HL-60 (cell line): ENCODE measurements at regions not wholly inside any gene's neighbourhood (a gene's known extent, or its start where the extent isn't known, plus 50 kb on each side); places are given as distances from the start of the nearest gene placed in this dataset.

Experiments
- GABPA ChIP-seq: IDR thresholded peaks from 2 replicates; pipeline ENCODE4 v1.6.1; 2012; ENCODE audit warnings: low read depth
- POLR2AphosphoS5 ChIP-seq: IDR thresholded peaks from 2 replicates; pipeline ENCODE4 v1.6.1; 2012; ENCODE audit warnings: low read depth
- TF ChIP-seq, protein P1 (sequence below): IDR thresholded peaks from one replicate; pipeline ENCODE4 v1.5.1; 2011; ENCODE audit warnings: low read length, control low read depth, inconsistent platforms; ENCODE audit not compliant: insufficient read depth
- TF ChIP-seq, protein P2 (sequence below): IDR thresholded peaks from 2 replicates; pipeline ENCODE4 v1.6.1; 2012; ENCODE audit warnings: low read depth; ENCODE audit not compliant: insufficient replicate concordance

DNA sequence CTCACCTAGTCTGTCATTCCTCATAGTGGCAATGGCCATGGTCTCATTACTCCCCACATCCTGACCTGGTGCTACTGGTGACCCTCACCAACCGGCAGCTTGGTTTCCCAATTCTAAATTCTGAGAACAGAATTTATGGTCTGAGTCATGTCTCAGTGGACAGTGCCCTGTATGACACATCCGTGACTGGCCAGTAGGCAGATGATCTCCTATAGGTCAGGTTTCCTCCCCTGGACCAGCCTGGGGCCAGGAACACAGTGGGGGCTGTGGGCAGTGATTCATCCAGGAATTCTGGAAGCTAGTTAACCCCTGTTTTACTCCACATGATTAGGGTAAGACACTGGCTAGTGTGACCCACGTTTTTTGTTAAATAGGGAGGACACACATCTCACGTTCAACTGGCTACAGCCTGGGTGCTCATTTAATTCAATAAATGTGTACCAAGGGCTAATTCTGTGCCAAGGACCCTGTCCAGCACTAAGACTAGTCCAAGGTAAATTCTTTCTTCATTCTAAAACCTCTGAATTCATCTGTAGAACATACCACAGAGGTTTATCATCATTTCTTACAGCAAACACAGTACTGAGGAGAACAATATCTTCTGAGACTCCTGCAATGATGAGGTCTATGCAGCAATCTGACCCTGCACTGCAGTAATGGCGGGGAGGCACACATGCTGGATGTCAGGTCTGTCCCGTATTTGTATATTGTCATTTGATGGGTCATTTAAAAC lies 249.6 kb upstream of the TBX3 start:
- TF ChIP-seq, protein P1, sequence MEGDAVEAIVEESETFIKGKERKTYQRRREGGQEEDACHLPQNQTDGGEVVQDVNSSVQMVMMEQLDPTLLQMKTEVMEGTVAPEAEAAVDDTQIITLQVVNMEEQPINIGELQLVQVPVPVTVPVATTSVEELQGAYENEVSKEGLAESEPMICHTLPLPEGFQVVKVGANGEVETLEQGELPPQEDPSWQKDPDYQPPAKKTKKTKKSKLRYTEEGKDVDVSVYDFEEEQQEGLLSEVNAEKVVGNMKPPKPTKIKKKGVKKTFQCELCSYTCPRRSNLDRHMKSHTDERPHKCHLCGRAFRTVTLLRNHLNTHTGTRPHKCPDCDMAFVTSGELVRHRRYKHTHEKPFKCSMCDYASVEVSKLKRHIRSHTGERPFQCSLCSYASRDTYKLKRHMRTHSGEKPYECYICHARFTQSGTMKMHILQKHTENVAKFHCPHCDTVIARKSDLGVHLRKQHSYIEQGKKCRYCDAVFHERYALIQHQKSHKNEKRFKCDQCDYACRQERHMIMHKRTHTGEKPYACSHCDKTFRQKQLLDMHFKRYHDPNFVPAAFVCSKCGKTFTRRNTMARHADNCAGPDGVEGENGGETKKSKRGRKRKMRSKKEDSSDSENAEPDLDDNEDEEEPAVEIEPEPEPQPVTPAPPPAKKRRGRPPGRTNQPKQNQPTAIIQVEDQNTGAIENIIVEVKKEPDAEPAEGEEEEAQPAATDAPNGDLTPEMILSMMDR: no peak
- TF ChIP-seq, protein P2, sequence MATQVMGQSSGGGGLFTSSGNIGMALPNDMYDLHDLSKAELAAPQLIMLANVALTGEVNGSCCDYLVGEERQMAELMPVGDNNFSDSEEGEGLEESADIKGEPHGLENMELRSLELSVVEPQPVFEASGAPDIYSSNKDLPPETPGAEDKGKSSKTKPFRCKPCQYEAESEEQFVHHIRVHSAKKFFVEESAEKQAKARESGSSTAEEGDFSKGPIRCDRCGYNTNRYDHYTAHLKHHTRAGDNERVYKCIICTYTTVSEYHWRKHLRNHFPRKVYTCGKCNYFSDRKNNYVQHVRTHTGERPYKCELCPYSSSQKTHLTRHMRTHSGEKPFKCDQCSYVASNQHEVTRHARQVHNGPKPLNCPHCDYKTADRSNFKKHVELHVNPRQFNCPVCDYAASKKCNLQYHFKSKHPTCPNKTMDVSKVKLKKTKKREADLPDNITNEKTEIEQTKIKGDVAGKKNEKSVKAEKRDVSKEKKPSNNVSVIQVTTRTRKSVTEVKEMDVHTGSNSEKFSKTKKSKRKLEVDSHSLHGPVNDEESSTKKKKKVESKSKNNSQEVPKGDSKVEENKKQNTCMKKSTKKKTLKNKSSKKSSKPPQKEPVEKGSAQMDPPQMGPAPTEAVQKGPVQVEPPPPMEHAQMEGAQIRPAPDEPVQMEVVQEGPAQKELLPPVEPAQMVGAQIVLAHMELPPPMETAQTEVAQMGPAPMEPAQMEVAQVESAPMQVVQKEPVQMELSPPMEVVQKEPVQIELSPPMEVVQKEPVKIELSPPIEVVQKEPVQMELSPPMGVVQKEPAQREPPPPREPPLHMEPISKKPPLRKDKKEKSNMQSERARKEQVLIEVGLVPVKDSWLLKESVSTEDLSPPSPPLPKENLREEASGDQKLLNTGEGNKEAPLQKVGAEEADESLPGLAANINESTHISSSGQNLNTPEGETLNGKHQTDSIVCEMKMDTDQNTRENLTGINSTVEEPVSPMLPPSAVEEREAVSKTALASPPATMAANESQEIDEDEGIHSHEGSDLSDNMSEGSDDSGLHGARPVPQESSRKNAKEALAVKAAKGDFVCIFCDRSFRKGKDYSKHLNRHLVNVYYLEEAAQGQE: no peak
- TF ChIP-seq POLR2AphosphoS5 (no peak), GABPA (no peak)
